Testis (tissue), 2 donors: ENCODE measurements at regions not wholly inside any gene's neighbourhood (a gene's known extent, or its start where the extent isn't known, plus 50 kb on each side); places are given as distances from the start of the nearest gene placed in this dataset.
A peak's percentile ranks its signal among the peaks of the same experiment; 100 is the strongest.

Experiments used
- DNase-seq: peaks from one replicate; pipeline ENCODE4 v3.0.0-alpha.2; 2019
- H3K27ac ChIP-seq, 2 donors: fragments of 200-600 bp; sonication (generic); one replicate each; pipeline ENCODE4 v1.5.1; 2019
- H3K27me3 ChIP-seq: fragments of 200-600 bp; sonication (generic); one replicate; pipeline ENCODE4 v1.5.1; 2019
- H3K36me3 ChIP-seq: fragments of 200-600 bp; sonication (generic); one replicate; pipeline ENCODE4 v1.5.1; 2017; ENCODE audit warnings: low read depth; ENCODE audit errors: missing control alignments
- H3K4me1 ChIP-seq: fragments of 200-600 bp; sonication (generic); one replicate; pipeline ENCODE4 v1.5.1; 2019
- H3K4me3 ChIP-seq, 2 donors: fragments of 200-600 bp; sonication (generic); one replicate each; pipeline ENCODE4 v1.5.1; 2017 to 2019
- H3K9me3 ChIP-seq: fragments of 200-600 bp; sonication (generic); one replicate; pipeline ENCODE4 v1.5.1; 2017
- CTCF ChIP-seq, 3 experiments: fragments of 450-650 bp in 2 of 3; fragments of 200-600 bp in 1 of 3; sonication (generic) in 1 of 3; IDR thresholded peaks; one replicate each; pipeline ENCODE4 v1.5.1; 2016 to 2019; ENCODE audit warnings: antibody characterized with exemption in 3 of 3, mild to moderate bottlenecking in 2 of 3, moderate library complexity in 1 of 3
- POLR2A ChIP-seq: fragments of 450-650 bp; IDR thresholded peaks from one replicate; pipeline ENCODE4 v1.6.1; 2017; ENCODE audit warnings: antibody characterized with exemption, mild to moderate bottlenecking, moderate library complexity
- WGBS, 2 donors: methylation state at CpG; one replicate each; pipeline ENCODE4 v1.1.5; 2018; 5-methylcytosine and 5-hydroxymethylcytosine counted together
- intact Hi-C: fragments of 100-400 bp; cut with DNase I; formaldehyde crosslinking; loops from one replicate; pipeline ENCODE4 v1.15.1; 2023; ENCODE audit warnings: low total_unique reads

- Histone ChIP-seq H3K27ac (no peak overlapping the region), H3K4me1 (peaks cover 6% of the 10 kb centered on the region), H3K36me3 (no peaks in the 10 kb centered on the region), H3K27me3 (no peaks in the 10 kb centered on the region), H3K4me3 (no peak overlapping the region), H3K9me3 (no peaks in the 10 kb centered on the region)
- DNase-seq = no peak
- no peak for TF ChIP-seq CTCF (IDR thresholded peaks at IDR 0.05)
- no peak for TF ChIP-seq POLR2A
- intact Hi-C loops = no loop called here
- WGBS, 2 donors = 90 to 100% methylated on average over 1 of the region's 1 CpG
These were observed 265.0 kb downstream of the CDC5L start for GRCh38 chr6:44652547-44652946.

DNA sequence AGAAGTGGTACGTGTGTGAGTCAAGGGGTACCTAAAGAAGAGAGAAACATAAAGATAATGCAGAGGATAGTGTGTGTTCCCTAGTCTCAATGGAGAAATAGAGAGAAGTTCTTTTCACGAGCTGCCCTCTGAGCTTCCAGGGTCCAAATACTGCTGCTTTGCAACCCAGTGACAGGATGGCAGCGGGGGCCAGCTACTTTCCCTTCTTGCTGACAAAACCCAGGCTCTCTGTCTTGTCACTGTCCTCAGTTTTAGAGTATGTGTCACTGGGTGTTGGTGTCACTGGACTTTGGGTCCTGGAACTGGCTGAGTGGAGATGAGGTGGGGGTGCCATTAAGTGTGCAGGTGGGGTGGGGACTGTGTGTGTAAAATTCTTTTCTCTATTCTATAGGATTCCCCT lies 265.6 kb downstream of the CDC5L start:
- intact Hi-C loops = no loop called here
- no peak for TF ChIP-seq CTCF (IDR thresholded peaks at IDR 0.05)
- TF ChIP-seq POLR2A = no peak

DNA sequence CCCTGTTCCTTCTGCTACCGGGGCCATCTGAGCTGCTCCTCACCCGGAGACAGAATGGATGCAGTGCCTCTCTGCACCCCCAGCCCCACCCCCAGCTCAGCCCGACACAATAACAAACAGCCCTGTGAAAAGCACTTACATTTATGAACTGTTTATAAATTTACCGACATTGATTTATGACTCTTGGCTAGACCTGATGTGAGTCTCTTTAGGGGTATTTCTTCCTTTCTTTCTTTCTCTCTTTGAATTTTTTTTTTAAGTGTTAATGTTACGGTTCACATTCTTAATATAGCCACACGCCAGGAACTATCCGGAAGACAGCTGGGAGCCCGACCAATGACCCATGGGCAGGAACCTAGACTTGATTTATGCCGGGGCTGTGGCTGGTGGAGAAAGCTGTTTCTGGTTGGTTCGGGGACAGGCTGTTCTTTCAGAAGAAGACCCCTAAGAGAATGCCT lies 266.3 kb downstream of the CDC5L start:
- Histone ChIP-seq H3K27ac (no peak overlapping the region), H3K36me3 (no peaks in the 10 kb centered on the region), H3K27me3 (no peaks in the 10 kb centered on the region), H3K9me3 (no peaks in the 10 kb centered on the region), H3K4me3 (no peak overlapping the region), H3K4me1 (peaks cover 6% of the 10 kb centered on the region)
- no peak for DNase-seq
- TF ChIP-seq CTCF (IDR thresholded peaks at IDR 0.05) (no peak), POLR2A (no peak)
- intact Hi-C loops = no loop called here
- 49 to 53% methylated on average over 10 of the region's 10 CpGs for WGBS, 2 donors

More for the DNA sequence above, 265.6 kb downstream of the CDC5L start:
- H3K4me3 ChIP-seq = no peak overlapping the region
- no peak overlapping the region for H3K27ac ChIP-seq
- peaks cover 6% of the 10 kb centered on the region for H3K4me1 ChIP-seq
- no peaks in the 10 kb centered on the region for H3K36me3 ChIP-seq
- WGBS, 2 donors = 92 to 99% methylated on average over 3 of the region's 3 CpGs
- no peaks in the 10 kb centered on the region for H3K9me3 ChIP-seq
- H3K27me3 ChIP-seq = no peaks in the 10 kb centered on the region
- no peak for DNase-seq

- H3K36me3 ChIP-seq = no peaks in the 10 kb centered on the region
- DNase-seq = peak; percentile 84
- no peak overlapping the region for H3K27ac ChIP-seq
- TF ChIP-seq CTCF (IDR thresholded peaks at IDR 0.05) (peak; percentile 73 to 89 (median 88)), POLR2A (no peak)
- peaks cover 6% of the 10 kb centered on the region for H3K4me1 ChIP-seq
- intact Hi-C loops = loop anchor here (5.0 kb wide), 1 partner anchor 1062 kb away; no protein-coding TSS in a partner anchor
- WGBS, 2 donors = 27 to 34% methylated on average over 7 to 26 of the region's 26 CpGs
- peak overlapping the region in 1 of 2 donors; percentile 23 for H3K4me3 ChIP-seq
- no peaks in the 10 kb centered on the region for H3K27me3 ChIP-seq
- H3K9me3 ChIP-seq = no peaks in the 10 kb centered on the region
These were observed 268.2 kb downstream of the CDC5L start for GRCh38 chr6:44655412-44656342.
